HEK293 (cell line): ENCODE measurements at regions not wholly inside any gene's neighbourhood (a gene's known extent, or its start where the extent isn't known, plus 50 kb on each side); places are given as distances from the start of the nearest gene placed in this dataset.

Experiments
- CTCF ChIA-PET: fragments of 350-600 bp; formaldehyde crosslinking; extraction: SDS; loops from one replicate; lab custom pipeline; 2021; ENCODE audit warnings: antibody characterized with exemption; lab: Yijun Ruan, JAX
- POLR2A ChIA-PET: fragments of 300-600 bp; formaldehyde crosslinking; extraction: SDS; loops from one replicate; lab custom pipeline; 2020; ENCODE audit warnings: antibody characterized with exemption, inconsistent platforms; lab: Yijun Ruan, JAX
- H3K27ac ChIP-seq: fragments of 200-500 bp; sonication (Bioruptor generic); 2 replicates; pipeline ENCODE4 v1.5.1; 2014; ENCODE audit warnings: low read depth, low read length, control low read depth, inconsistent platforms; ENCODE audit errors: extremely low read depth
- H3K36me3 ChIP-seq, 2 experiments: fragments of 200-500 bp in 1 of 2; sonication (Bioruptor generic) in 1 of 2; 1 replicate in 1 of 2; 2 replicates in 1 of 2; pipeline ENCODE4 v1.5.1; 2014 to 2017; ENCODE audit warnings: inconsistent platforms in 2 of 2, low read length in 2 of 2; ENCODE audit not compliant: control insufficient read depth in 2 of 2, insufficient read depth in 1 of 2
- H3K4me1 ChIP-seq: fragments of 200-500 bp; sonication (Bioruptor generic); 2 replicates; pipeline ENCODE4 v1.5.1; 2014; ENCODE audit warnings: mild to moderate bottlenecking, low read length, inconsistent platforms; ENCODE audit not compliant: control insufficient read depth, insufficient read depth
- H3K4me3 ChIP-seq: 2 replicates; pipeline ENCODE4 v1.5.1; 2011; ENCODE audit warnings: low read depth, mild to moderate bottlenecking, control low read depth, low read length, moderate library complexity
- H3K9me3 ChIP-seq: fragments of 200-500 bp; sonication (Bioruptor generic); 2 replicates; pipeline ENCODE4 v1.5.1; 2014; ENCODE audit warnings: low read depth, low read length, inconsistent platforms; ENCODE audit not compliant: control insufficient read depth, insufficient read depth
- ATF2 ChIP-seq: fragments of 450-650 bp; formaldehyde crosslinking; IDR thresholded peaks from 2 replicates; pipeline ENCODE4 v1.5.1; 2016; ENCODE audit warnings: missing biosample characterization, missing genetic modification characterization, low read depth
- CTCF ChIP-seq: fragments of 450-650 bp; formaldehyde crosslinking; IDR thresholded peaks from 2 replicates; pipeline ENCODE4 v1.5.1; 2016; ENCODE audit warnings: missing biosample characterization, missing genetic modification characterization
- HOXD13 ChIP-seq: sonication (generic); formaldehyde crosslinking; IDR thresholded peaks from 2 replicates; pipeline ENCODE4 v1.8.0; 2022; ENCODE audit warnings: missing genetic modification reagents, borderline replicate concordance
- PBX3 ChIP-seq: sonication (generic); formaldehyde crosslinking; IDR thresholded peaks from 2 replicates; pipeline ENCODE4 v1.8.1; 2022; ENCODE audit warnings: mild to moderate bottlenecking, moderate library complexity, missing genetic modification reagents
- PRDM10 ChIP-seq: fragments of 450-650 bp; formaldehyde crosslinking; IDR thresholded peaks from 2 replicates; pipeline ENCODE4 v1.5.1; 2016; ENCODE audit warnings: missing biosample characterization, missing genetic modification characterization
- PRDM6 ChIP-seq: fragments of 450-650 bp; formaldehyde crosslinking; IDR thresholded peaks from 2 replicates; pipeline ENCODE4 v1.5.1; 2017; ENCODE audit warnings: missing biosample characterization, missing genetic modification characterization
- ZBTB1 ChIP-seq: fragments of 450-650 bp; formaldehyde crosslinking; IDR thresholded peaks from 2 replicates; pipeline ENCODE4 v1.5.1; 2016; ENCODE audit warnings: missing biosample characterization, missing genetic modification characterization
- ZBTB6 ChIP-seq: fragments of 450-650 bp; formaldehyde crosslinking; IDR thresholded peaks from 2 replicates; pipeline ENCODE4 v1.5.1; 2017; ENCODE audit warnings: missing biosample characterization, missing genetic modification characterization
- ZNF155 ChIP-seq: fragments of 450-650 bp; formaldehyde crosslinking; IDR thresholded peaks from 2 replicates; pipeline ENCODE4 v1.5.1; 2016; ENCODE audit warnings: missing biosample characterization, missing genetic modification characterization
- ZNF157 ChIP-seq: fragments of 450-650 bp; formaldehyde crosslinking; IDR thresholded peaks from 2 replicates; pipeline ENCODE4 v1.5.1; 2016; ENCODE audit warnings: missing biosample characterization, missing genetic modification characterization
- ZNF2 ChIP-seq: fragments of 450-650 bp; formaldehyde crosslinking; IDR thresholded peaks from 2 replicates; pipeline ENCODE4 v1.5.1; 2016; ENCODE audit warnings: missing biosample characterization, missing genetic modification characterization
- ZNF280D ChIP-seq: fragments of 450-650 bp; formaldehyde crosslinking; IDR thresholded peaks from 2 replicates; pipeline ENCODE4 v1.5.1; 2016; ENCODE audit warnings: missing biosample characterization, missing genetic modification characterization
- ZNF701 ChIP-seq: fragments of 450-650 bp; formaldehyde crosslinking; IDR thresholded peaks from 2 replicates; pipeline ENCODE4 v1.5.1; 2016; ENCODE audit warnings: missing biosample characterization, missing genetic modification characterization

GRCh38 chr6:128827675-128828464 lies 55.1 kb upstream of the LAMA2 start:
- Histone ChIP-seq H3K9me3 (no peaks in the 10 kb centered on the region), H3K27ac (no peak overlapping the region)
- POLR2A ChIA-PET: no interaction called here
- TF ChIP-seq ATF2 (tag by site-specific recombination) (peak; percentile 53), CTCF (tag by site-specific recombination) (no peak)
- TF ChIP-seq, all 188 proteins: peak for 1
- no peaks in the 10 kb centered on the region for H3K4me1 ChIP-seq
- H3K4me3 ChIP-seq: no peak overlapping the region
- CTCF ChIA-PET: no interaction called here
- no peaks in the 10 kb centered on the region for H3K36me3 ChIP-seq

- Histone ChIP-seq H3K36me3 (no peaks in the 10 kb centered on the region), H3K27ac (no peak overlapping the region), H3K4me3 (no peak overlapping the region), H3K9me3 (no peaks in the 10 kb centered on the region), H3K4me1 (peaks cover 3% of the 10 kb centered on the region; the same call in 1 of the 2 replicates)
- TF ChIP-seq PBX3 (CRISPR knock-in tag): no peak
- TF ChIP-seq ZBTB1 (tag by site-specific recombination): no peak
- TF ChIP-seq ZNF2 (tag by site-specific recombination): no peak
- no peak for TF ChIP-seq ZBTB6 (tag by site-specific recombination)
- TF ChIP-seq ZNF155 (tag by site-specific recombination): no peak
- TF ChIP-seq ZNF701 (tag by site-specific recombination): no peak
- ChIA-PET POLR2A (no interaction called here), CTCF (no interaction called here)
Measured at GRCh38 chr6:128826606-128827005, 56.3 kb upstream of the LAMA2 start.

- no peak overlapping the region for H3K27ac ChIP-seq
- no peaks in the 10 kb centered on the region for H3K9me3 ChIP-seq
- H3K4me1 ChIP-seq: peaks cover 3% of the 10 kb centered on the region; the same call in 1 of the 2 replicates
- no peaks in the 10 kb centered on the region for H3K36me3 ChIP-seq
- CTCF ChIA-PET: no interaction called here
- POLR2A ChIA-PET: no interaction called here
- no peak for TF ChIP-seq ZNF280D (tag by site-specific recombination)
- no peak for TF ChIP-seq ZNF157 (tag by site-specific recombination)
- 0 out of 2 replicates have a peak, but pooled peaks have one; percentile 8 for TF ChIP-seq PRDM6
- no peak for TF ChIP-seq PRDM10 (tag by site-specific recombination)
- no peak for TF ChIP-seq HOXD13 (CRISPR knock-in tag)
- TF ChIP-seq, all 188 proteins: peak for 1
- no peak overlapping the region for H3K4me3 ChIP-seq
Measured at GRCh38 chr6:128822271-128822670, 60.7 kb upstream of the LAMA2 start.
